Left lung (tissue), 4 donors: ENCODE measurements at regions not wholly inside any gene's neighbourhood (a gene's known extent, or its start where the extent isn't known, plus 50 kb on each side); places are given as distances from the start of the nearest gene placed in this dataset.

Experiments
- ATAC-seq: fragments of 200-7000 bp; cut with Tn5 transposase; one replicate; pipeline ENCODE4 v1.9.1; 2020; ENCODE audit warnings: moderate library complexity
- DNase-seq, 4 donors: peaks; one replicate each; pipeline ENCODE4 v3.0.0-alpha.2; 2013 to 2020
- H3K27ac ChIP-seq, 2 donors: fragments of 200-600 bp; sonication (generic) in 1 of 2; one replicate each; pipeline versions ENCODE4 v1.5.0 to v1.8.0; 2020 to 2021
- H3K27me3 ChIP-seq, 2 donors: fragments of 200-600 bp; sonication (generic) in 1 of 2; one replicate each; pipeline versions ENCODE4 v1.5.0 to v1.8.0; 2020 to 2021
- H3K36me3 ChIP-seq, 2 donors: fragments of 200-600 bp; sonication (generic) in 1 of 2; one replicate each; pipeline versions ENCODE4 v1.5.0 to v1.8.0; 2020 to 2021
- H3K4me1 ChIP-seq, 2 donors: fragments of 200-600 bp; one replicate each; pipeline ENCODE4 v1.8.0; 2021
- H3K4me3 ChIP-seq, 2 donors: fragments of 200-600 bp; sonication (generic) in 1 of 2; one replicate each; pipeline versions ENCODE4 v1.5.0 to v1.8.0; 2020 to 2021; ENCODE audit warnings: mild to moderate bottlenecking in 1 of 2
- H3K9me3 ChIP-seq, 2 donors: fragments of 200-600 bp; sonication (generic) in 1 of 2; one replicate each; pipeline versions ENCODE4 v1.5.0 to v1.8.0; 2020 to 2021
- CTCF ChIP-seq, 2 donors: fragments of 200-600 bp; sonication (generic) in 1 of 2; IDR thresholded peaks; one replicate each; pipeline versions ENCODE4 v1.5.0 to v1.8.0; 2021; ENCODE audit warnings: antibody characterized with exemption in 2 of 2
- intact Hi-C, 2 donors: fragments of 100-400 bp; cut with DNase I; formaldehyde crosslinking; loops; one replicate each; pipeline versions ENCODE4 v1.11.2 to v1.14.2; 2022
- donor health status: DM: no; HTN: yes; CAD: no.
- donor health status: DM: no; HTN: no; CAD: no.

- no peak for TF ChIP-seq CTCF (IDR thresholded peaks at IDR 0.05)
- H3K27me3 ChIP-seq, result no peaks in the 10 kb centered on the region
- ATAC-seq (no peak), DNase-seq (no peak)
- no peaks in the 10 kb centered on the region for H3K36me3 ChIP-seq
- no peak overlapping the region for H3K27ac ChIP-seq
- intact Hi-C loops, result no loop called here
- no peak overlapping the region for H3K4me3 ChIP-seq
- no peaks in the 10 kb centered on the region for H3K9me3 ChIP-seq
- no peaks in the 10 kb centered on the region for H3K4me1 ChIP-seq
Observed at GRCh38 chr12:25719505-25719904, 166.4 kb upstream of the LMNTD1 start.

GRCh38 chr12:25723336-25723735 lies 170.3 kb upstream of the LMNTD1 start:
- no peak for TF ChIP-seq CTCF (IDR thresholded peaks at IDR 0.05)

GRCh38 chr12:25723921-25724491 lies 170.9 kb upstream of the LMNTD1 start:
- H3K27me3 ChIP-seq, result no peaks in the 10 kb centered on the region
- no peaks in the 10 kb centered on the region for H3K9me3 ChIP-seq
- no peak for TF ChIP-seq CTCF (IDR thresholded peaks at IDR 0.05)
- H3K36me3 ChIP-seq, result no peaks in the 10 kb centered on the region
- ATAC-seq, result peak; percentile 19
- intact Hi-C loops, result no loop called here
- no peak overlapping the region for H3K4me3 ChIP-seq
- no peaks in the 10 kb centered on the region for H3K4me1 ChIP-seq
- H3K27ac ChIP-seq, result no peak overlapping the region
- peak in 2 of 4 donors; percentile 26 to 52 for DNase-seq

More at GRCh38 chr12:25723336-25723735, 170.3 kb upstream of the LMNTD1 start:
- Histone ChIP-seq H3K9me3 (no peaks in the 10 kb centered on the region), H3K27me3 (no peaks in the 10 kb centered on the region), H3K36me3 (no peaks in the 10 kb centered on the region), H3K4me1 (no peaks in the 10 kb centered on the region), H3K4me3 (no peak overlapping the region), H3K27ac (no peak overlapping the region)
- DNase-seq, result no peak
- intact Hi-C loops, result no loop called here
- peak; percentile 44 for ATAC-seq

- intact Hi-C loops, result no loop called here
- ATAC-seq, result no peak
- TF ChIP-seq CTCF (IDR thresholded peaks at IDR 0.05), result no peak
Observed at GRCh38 chr12:25725470-25725869, 172.4 kb upstream of the LMNTD1 start.

GRCh38 chr12:25725931-25726330 lies 172.8 kb upstream of the LMNTD1 start:
- Histone ChIP-seq H3K27me3 (no peaks in the 10 kb centered on the region), H3K27ac (no peak overlapping the region), H3K4me3 (no peak overlapping the region), H3K9me3 (no peaks in the 10 kb centered on the region), H3K36me3 (no peaks in the 10 kb centered on the region), H3K4me1 (no peaks in the 10 kb centered on the region)
- peak; percentile 35 for ATAC-seq
- peak in 2 of 4 donors; percentile 27 to 64 for DNase-seq
- intact Hi-C loops, result no loop called here
- TF ChIP-seq CTCF (IDR thresholded peaks at IDR 0.05), result no peak

More at GRCh38 chr12:25725470-25725869, 172.4 kb upstream of the LMNTD1 start:
- no peak for DNase-seq
- Histone ChIP-seq H3K27ac (no peak overlapping the region), H3K27me3 (no peaks in the 10 kb centered on the region), H3K36me3 (no peaks in the 10 kb centered on the region), H3K9me3 (no peaks in the 10 kb centered on the region), H3K4me3 (no peak overlapping the region), H3K4me1 (no peaks in the 10 kb centered on the region)
